Upper lobe of left lung (tissue), 6 donors: ENCODE measurements at regions not wholly inside any gene's neighbourhood (a gene's known extent, or its start where the extent isn't known, plus 50 kb on each side); places are given as distances from the start of the nearest gene placed in this dataset.

Source experiments
- ATAC-seq, 2 donors: fragments of 200-7000 bp; cut with Tn5 transposase; one replicate each; pipeline ENCODE4 v1.9.1; 2022; ENCODE audit warnings: mild to moderate bottlenecking in 2 of 2, moderate library complexity in 2 of 2; ENCODE audit not compliant: low FRiP score in 2 of 2
- DNase-seq, 2 donors: peaks; one replicate each; pipeline ENCODE4 v3.0.0-alpha.2; 2019 to 2020
- H3K27ac ChIP-seq, 4 donors: fragments of 200-600 bp; sonication (generic); one replicate each; pipeline ENCODE4 v1.5.1; 2016 to 2019
- H3K27me3 ChIP-seq, 4 donors: fragments of 200-600 bp; sonication (generic); one replicate each; pipeline ENCODE4 v1.5.1; 2017 to 2019
- H3K36me3 ChIP-seq, 4 donors: fragments of 200-600 bp; sonication (generic); one replicate each; pipeline ENCODE4 v1.5.1; 2016 to 2019
- H3K4me1 ChIP-seq, 4 donors: fragments of 200-600 bp; sonication (generic); one replicate each; pipeline ENCODE4 v1.5.1; 2018 to 2019
- H3K4me3 ChIP-seq, 4 donors: fragments of 200-600 bp; sonication (generic); one replicate each; pipeline ENCODE4 v1.5.1; 2017 to 2019; ENCODE audit warnings: mild to moderate bottlenecking in 2 of 4, moderate library complexity in 1 of 4
- H3K9me3 ChIP-seq, 4 donors: fragments of 200-600 bp; sonication (generic); one replicate each; pipeline ENCODE4 v1.5.1; 2018 to 2019
- EP300 ChIP-seq, 4 donors: sonication (generic); formaldehyde crosslinking; IDR thresholded peaks; one replicate each; pipeline ENCODE4 v1.5.1; 2017; ENCODE audit warnings: antibody characterized with exemption in 4 of 4, control low read depth in 2 of 4
- POLR2A ChIP-seq, 4 donors: fragments of 450-650 bp; IDR thresholded peaks; one replicate each; pipeline ENCODE4 v1.5.1; 2016 to 2017; ENCODE audit warnings: antibody characterized with exemption in 4 of 4, mild to moderate bottlenecking in 2 of 4
- POLR2AphosphoS5 ChIP-seq, 2 donors: sonication (generic); formaldehyde crosslinking; IDR thresholded peaks; one replicate each; pipeline ENCODE4 v1.5.1; 2017; ENCODE audit warnings: antibody characterized with exemption in 2 of 2
- WGBS, 2 donors: methylation state at CpG; one replicate each; pipeline ENCODE4 v1.1.5; 2017 to 2018; 5-methylcytosine and 5-hydroxymethylcytosine counted together
- TF ChIP-seq, protein P1 (sequence below), 6 experiments: fragments of 450-650 bp in 4 of 6; fragments of 200-600 bp in 2 of 6; sonication (generic) in 2 of 6; IDR thresholded peaks; one replicate each; pipeline ENCODE4 v1.5.1; 2016 to 2019; ENCODE audit warnings: antibody characterized with exemption in 6 of 6
- donor health status: DM: no; HTN: no; CAD: no; lungs with moderate emphysema.
- donor health status: DM: no; HTN: yes; CAD: no; lungs with severe emphysema.

DNA sequence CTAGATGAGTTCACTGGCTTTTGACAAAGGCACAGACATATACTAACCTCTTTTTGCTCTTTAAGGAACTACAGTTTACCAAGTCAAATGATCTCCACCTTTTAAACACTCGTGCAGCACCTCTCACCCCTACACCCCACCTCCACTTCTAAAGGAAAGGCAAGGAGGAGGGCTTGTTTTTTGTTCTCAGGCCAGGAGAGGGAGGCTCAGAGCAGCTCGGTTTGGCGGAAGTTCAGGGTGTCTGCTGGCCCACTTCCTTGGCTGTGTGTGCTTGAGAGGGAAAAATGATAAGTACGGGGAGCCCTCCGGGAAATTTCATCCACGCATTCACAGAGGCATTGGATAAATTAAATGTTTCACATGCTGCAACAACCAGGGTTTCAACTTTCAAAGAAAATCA, 667.9 kb downstream of the BCL11A start:
- Histone ChIP-seq H3K36me3 (no peaks in the 10 kb centered on the region), H3K27me3 (no peaks in the 10 kb centered on the region), H3K9me3 (no peaks in the 10 kb centered on the region), H3K4me3 (no peak overlapping the region), H3K27ac (no peak overlapping the region), H3K4me1 (no peaks in the 10 kb centered on the region)
- no peak for TF ChIP-seq EP300 (IDR thresholded peaks at IDR 0.05)
- TF ChIP-seq, protein P1, sequence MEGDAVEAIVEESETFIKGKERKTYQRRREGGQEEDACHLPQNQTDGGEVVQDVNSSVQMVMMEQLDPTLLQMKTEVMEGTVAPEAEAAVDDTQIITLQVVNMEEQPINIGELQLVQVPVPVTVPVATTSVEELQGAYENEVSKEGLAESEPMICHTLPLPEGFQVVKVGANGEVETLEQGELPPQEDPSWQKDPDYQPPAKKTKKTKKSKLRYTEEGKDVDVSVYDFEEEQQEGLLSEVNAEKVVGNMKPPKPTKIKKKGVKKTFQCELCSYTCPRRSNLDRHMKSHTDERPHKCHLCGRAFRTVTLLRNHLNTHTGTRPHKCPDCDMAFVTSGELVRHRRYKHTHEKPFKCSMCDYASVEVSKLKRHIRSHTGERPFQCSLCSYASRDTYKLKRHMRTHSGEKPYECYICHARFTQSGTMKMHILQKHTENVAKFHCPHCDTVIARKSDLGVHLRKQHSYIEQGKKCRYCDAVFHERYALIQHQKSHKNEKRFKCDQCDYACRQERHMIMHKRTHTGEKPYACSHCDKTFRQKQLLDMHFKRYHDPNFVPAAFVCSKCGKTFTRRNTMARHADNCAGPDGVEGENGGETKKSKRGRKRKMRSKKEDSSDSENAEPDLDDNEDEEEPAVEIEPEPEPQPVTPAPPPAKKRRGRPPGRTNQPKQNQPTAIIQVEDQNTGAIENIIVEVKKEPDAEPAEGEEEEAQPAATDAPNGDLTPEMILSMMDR (IDR thresholded peaks at IDR 0.05): no peak
- TF ChIP-seq POLR2AphosphoS5 (IDR thresholded peaks at IDR 0.05): no peak
- TF ChIP-seq POLR2A (IDR thresholded peaks at IDR 0.05): no peak
- 28 to 43% methylated on average over 6 of the region's 6 CpGs for WGBS, 2 donors
- ATAC-seq (peak in 1 of 2 donors; percentile 31), DNase-seq (peak in 1 of 2 donors; percentile 27)

DNA sequence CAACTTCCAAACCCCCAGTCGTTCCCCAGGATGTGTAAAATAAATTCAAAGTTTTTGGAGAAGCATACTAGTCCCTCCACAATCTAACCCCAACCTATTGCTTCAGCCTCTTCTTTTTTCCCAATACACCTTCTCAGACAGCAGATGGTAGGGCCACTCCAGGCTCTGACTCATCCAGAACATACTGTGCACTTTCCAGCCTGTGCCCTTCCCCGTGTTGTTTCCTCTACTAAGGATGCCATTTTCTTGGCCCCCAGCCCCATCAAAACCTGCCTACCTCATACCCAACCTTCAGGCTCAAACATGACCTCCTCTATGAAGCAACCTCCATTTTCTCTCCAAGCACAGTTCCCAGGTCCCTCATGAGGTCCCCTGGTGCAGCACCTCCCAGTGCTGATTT, 669.3 kb downstream of the BCL11A start:
- no peaks in the 10 kb centered on the region for H3K4me1 ChIP-seq
- no peak for DNase-seq
- no peak for ATAC-seq
- no peaks in the 10 kb centered on the region for H3K27me3 ChIP-seq
- H3K9me3 ChIP-seq: no peaks in the 10 kb centered on the region
- WGBS, 2 donors: 50 to 68% methylated on average over 2 of the region's 2 CpGs
- TF ChIP-seq, protein P1 (IDR thresholded peaks at IDR 0.05): no peak
- TF ChIP-seq EP300 (IDR thresholded peaks at IDR 0.05): no peak
- TF ChIP-seq POLR2A (IDR thresholded peaks at IDR 0.05): no peak
- TF ChIP-seq POLR2AphosphoS5 (IDR thresholded peaks at IDR 0.05): no peak
- no peak overlapping the region for H3K4me3 ChIP-seq
- H3K36me3 ChIP-seq: no peaks in the 10 kb centered on the region
- H3K27ac ChIP-seq: no peak overlapping the region

DNA sequence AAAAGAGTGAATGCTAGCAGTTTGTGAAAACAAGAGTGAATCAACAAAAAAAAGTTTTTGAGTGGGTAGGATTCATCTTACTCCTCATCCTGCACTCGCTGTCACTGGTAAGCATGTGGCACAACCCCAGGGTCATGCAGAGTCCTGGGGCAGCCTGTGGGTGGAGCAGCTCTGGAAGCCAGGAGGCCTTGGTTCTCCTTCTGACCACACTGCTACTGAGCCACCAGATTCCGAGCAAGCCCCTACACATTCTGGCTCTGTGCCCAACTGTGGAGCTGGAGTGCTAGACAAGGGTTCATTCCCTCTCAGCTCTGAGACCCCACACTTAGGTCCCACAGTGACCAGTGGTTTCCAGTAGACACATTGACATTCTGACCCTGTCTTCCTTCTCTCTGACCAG, 670.6 kb downstream of the BCL11A start:
- no peaks in the 10 kb centered on the region for H3K4me1 ChIP-seq
- DNase-seq (no peak), ATAC-seq (peak in 1 of 2 donors; percentile 18)
- no peak for TF ChIP-seq POLR2A (IDR thresholded peaks at IDR 0.05)
- TF ChIP-seq, protein P1 (IDR thresholded peaks at IDR 0.05): no peak
- no peak overlapping the region for H3K4me3 ChIP-seq
- WGBS, 2 donors: 88% methylated on average over 2 of the region's 2 CpGs
- no peaks in the 10 kb centered on the region for H3K27me3 ChIP-seq
- no peaks in the 10 kb centered on the region for H3K9me3 ChIP-seq
- H3K27ac ChIP-seq: no peak overlapping the region
- no peaks in the 10 kb centered on the region for H3K36me3 ChIP-seq

DNA sequence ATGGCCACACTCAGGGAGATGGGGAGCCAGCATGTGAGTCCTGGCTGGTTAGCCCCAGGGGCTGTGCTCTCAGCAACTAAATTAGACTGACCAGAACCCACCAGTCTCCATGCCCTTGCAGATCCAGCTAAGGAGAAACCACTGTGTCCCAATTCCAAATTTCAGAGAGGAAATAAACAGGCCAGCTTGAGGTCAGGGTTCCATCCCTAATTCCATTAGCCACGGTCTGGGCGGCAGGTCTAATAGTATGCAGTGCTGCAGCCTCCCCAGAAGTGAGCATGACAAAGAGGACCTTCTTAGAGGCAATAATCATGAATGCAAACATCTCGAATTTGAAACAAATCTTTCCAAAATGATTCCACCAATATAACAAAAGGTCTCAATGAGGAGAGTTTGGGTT, 671.2 kb downstream of the BCL11A start:
- TF ChIP-seq POLR2AphosphoS5 (IDR thresholded peaks at IDR 0.05) (no peak), EP300 (IDR thresholded peaks at IDR 0.05) (no peak), POLR2A (IDR thresholded peaks at IDR 0.05) (no peak)
- TF ChIP-seq, protein P1 (IDR thresholded peaks at IDR 0.05): no peak
- WGBS, 2 donors: 51 to 79% methylated on average over 3 of the region's 3 CpGs
- Histone ChIP-seq H3K4me1 (no peaks in the 10 kb centered on the region), H3K27me3 (no peaks in the 10 kb centered on the region), H3K4me3 (no peak overlapping the region), H3K9me3 (no peaks in the 10 kb centered on the region), H3K27ac (no peak overlapping the region), H3K36me3 (no peaks in the 10 kb centered on the region)
- DNase-seq (no peak), ATAC-seq (no peak)

DNA sequence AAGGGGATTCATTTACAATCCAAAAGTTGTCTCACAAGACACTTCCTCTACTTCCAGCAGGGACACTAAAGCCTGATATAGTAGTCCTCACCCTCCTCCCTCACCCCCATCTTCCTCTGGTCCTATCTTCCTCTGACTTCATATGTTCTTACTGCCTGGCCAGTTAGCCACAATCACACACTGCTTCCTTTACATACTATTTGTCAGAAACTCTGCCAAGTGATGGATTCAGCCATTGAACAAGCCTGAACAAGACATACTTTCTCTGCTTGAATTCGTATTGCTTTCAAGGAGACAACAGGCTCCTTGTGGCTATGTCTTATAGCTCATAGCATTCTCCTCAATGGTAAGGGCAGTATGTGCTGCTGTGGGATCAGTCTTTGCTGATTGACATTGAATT, 672.2 kb downstream of the BCL11A start:
- H3K36me3 ChIP-seq: no peaks in the 10 kb centered on the region
- no peak overlapping the region for H3K27ac ChIP-seq
- H3K4me1 ChIP-seq: no peaks in the 10 kb centered on the region
- no peak for TF ChIP-seq EP300 (IDR thresholded peaks at IDR 0.05)
- no peak for TF ChIP-seq POLR2AphosphoS5 (IDR thresholded peaks at IDR 0.05)
- H3K27me3 ChIP-seq: no peaks in the 10 kb centered on the region
- WGBS, 2 donors: 68 to 73% methylated on average over 1 of the region's 1 CpG
- no peaks in the 10 kb centered on the region for H3K9me3 ChIP-seq
- ATAC-seq: no peak
- no peak for DNase-seq
- no peak overlapping the region for H3K4me3 ChIP-seq
